CD14-positive monocyte (primary cell): ENCODE measurements at regions not wholly inside any gene's neighbourhood (a gene's known extent, or its start where the extent isn't known, plus 50 kb on each side); places are given as distances from the start of the nearest gene placed in this dataset.

ENCODE experiments used
- DNase-seq, 3 donors: peaks; one replicate each; pipeline ENCODE4 v3.0.0-alpha.2; 2011 to 2022
- H2AFZ ChIP-seq: 2 replicates; pipeline ENCODE4 v1.6.0; 2012; ENCODE audit warnings: mild to moderate bottlenecking, low read depth, low read length, inconsistent platforms; ENCODE audit not compliant: insufficient read depth, poor library complexity, severe bottlenecking
- H3K27ac ChIP-seq, 2 donors: 1 replicate in 1 of 2; 2 replicates in 1 of 2; pipeline ENCODE4 v1.5.1; 2012 to 2013; ENCODE audit warnings: low read length in 2 of 2, control low read depth in 1 of 2, inconsistent platforms in 1 of 2, low read depth in 1 of 2, mild to moderate bottlenecking in 1 of 2
- H3K27me3 ChIP-seq, 2 donors: one replicate each; pipeline versions ENCODE4 v1.6.0 to v1.6.1; 2011 to 2013; ENCODE audit warnings: low read length in 2 of 2; ENCODE audit not compliant: control insufficient read depth in 2 of 2, insufficient read depth in 2 of 2
- H3K36me3 ChIP-seq, 2 donors: replicated peaks in 1 of 2; 1 replicate in 1 of 2; 2 replicates in 1 of 2; pipeline versions ENCODE4 v1.5.1 to v1.6.1; 2012 to 2013; ENCODE audit warnings: low read length in 2 of 2, control low read depth in 1 of 2, inconsistent platforms in 1 of 2, mild to moderate bottlenecking in 1 of 2; ENCODE audit not compliant: insufficient read depth in 2 of 2, control insufficient read depth in 1 of 2
- H3K4me1 ChIP-seq, 2 donors: 1 replicate in 1 of 2; 2 replicates in 1 of 2; pipeline versions ENCODE4 v1.5.1 to v1.6.1; 2012 to 2013; ENCODE audit warnings: low read length in 2 of 2, control low read depth in 1 of 2, inconsistent platforms in 1 of 2, mild to moderate bottlenecking in 1 of 2, moderate library complexity in 1 of 2; ENCODE audit not compliant: insufficient read depth in 2 of 2, control insufficient read depth in 1 of 2
- H3K4me2 ChIP-seq: replicated peaks from 2 replicates; pipeline ENCODE3; 2012; ENCODE audit warnings: low read length, moderate library complexity, mild to moderate bottlenecking; ENCODE audit not compliant: poor library complexity, severe bottlenecking; ENCODE audit errors: extremely low read depth
- H3K4me3 ChIP-seq, 3 experiments: fragments of 200-600 bp in 1 of 3; sonication (generic) in 1 of 3; replicated peaks in 1 of 3; 1 replicate in 2 of 3; 2 replicates in 1 of 3; pipeline ENCODE4 v1.5.1; 2011 to 2013; ENCODE audit warnings: low read length in 3 of 3, mild to moderate bottlenecking in 3 of 3, control low read depth in 2 of 3, low read depth in 2 of 3, inconsistent platforms in 1 of 3, moderate library complexity in 1 of 3
- H3K79me2 ChIP-seq: 2 replicates; pipeline ENCODE4 v1.6.0; 2012; ENCODE audit warnings: mild to moderate bottlenecking, control low read depth, inconsistent platforms, low read length, moderate library complexity; ENCODE audit not compliant: insufficient read depth
- H3K9ac ChIP-seq: 2 replicates; pipeline ENCODE4 v1.6.0; 2017; ENCODE audit warnings: low read length, mild to moderate bottlenecking; ENCODE audit not compliant: insufficient read depth, poor library complexity, severe bottlenecking
- H3K9me3 ChIP-seq, 2 donors: replicated peaks in 1 of 2; 1 replicate in 1 of 2; 2 replicates in 1 of 2; pipeline versions ENCODE4 v1.5.1 to v1.6.1; 2012 to 2013; ENCODE audit warnings: low read length in 2 of 2, control low read depth in 1 of 2; ENCODE audit not compliant: control insufficient read depth in 1 of 2, insufficient read depth in 1 of 2
- H4K20me1 ChIP-seq: 2 replicates; pipeline ENCODE4 v1.6.0; 2012; ENCODE audit warnings: mild to moderate bottlenecking, low read length, control low read depth, moderate library complexity; ENCODE audit not compliant: insufficient read depth
- H3K27ac Mint-ChIP-seq, 7 donors: one replicate each; pipeline ENCODE4 v1.8.0; 2020; ENCODE audit warnings: mild to moderate bottlenecking in 7 of 7, mixed read lengths in 7 of 7, moderate library complexity in 6 of 7, inconsistent platforms in 2 of 7
- H3K27me3 Mint-ChIP-seq, 3 donors: one replicate each; pipeline ENCODE4 v1.8.0; 2021 to 2022; ENCODE audit warnings: low read depth in 3 of 3, mild to moderate bottlenecking in 3 of 3, mixed read lengths in 3 of 3, moderate library complexity in 3 of 3, inconsistent platforms in 1 of 3
- H3K36me3 Mint-ChIP-seq, 2 donors: one replicate each; pipeline ENCODE4 v1.8.0; 2020; ENCODE audit warnings: mixed read lengths in 2 of 2, inconsistent platforms in 1 of 2, mild to moderate bottlenecking in 1 of 2
- H3K4me1 Mint-ChIP-seq: one replicate; pipeline ENCODE4 v1.8.0; 2020; ENCODE audit warnings: mild to moderate bottlenecking, mixed read lengths
- H3K4me3 Mint-ChIP-seq, 2 donors: one replicate each; pipeline ENCODE4 v1.8.0; 2020; ENCODE audit warnings: mild to moderate bottlenecking in 2 of 2, mixed read lengths in 2 of 2, moderate library complexity in 1 of 2
- H3K9me3 Mint-ChIP-seq, 7 donors: one replicate each; pipeline ENCODE4 v1.8.0; 2020 to 2022; ENCODE audit warnings: mixed read lengths in 7 of 7, mild to moderate bottlenecking in 6 of 7, moderate library complexity in 6 of 7, inconsistent platforms in 2 of 7
- CTCF ChIP-seq: fragments of 200-600 bp; IDR thresholded peaks from one replicate; pipeline ENCODE4 v1.8.0; 2022; ENCODE audit warnings: antibody characterized with exemption, mild to moderate bottlenecking
- WGBS: methylation state at CpG from one replicate; pipeline ENCODE4 v1.1.5; 2013; ENCODE audit warnings: missing lambda C conversion rate; ENCODE audit not compliant: insufficient coverage; 5-methylcytosine and 5-hydroxymethylcytosine counted together
- intact Hi-C, 2 donors: fragments of 100-400 bp; cut with micrococcal nuclease; formaldehyde crosslinking; loops; one replicate each; pipeline versions ENCODE4 v1.15.0 to v1.15.1; 2023

DNA sequence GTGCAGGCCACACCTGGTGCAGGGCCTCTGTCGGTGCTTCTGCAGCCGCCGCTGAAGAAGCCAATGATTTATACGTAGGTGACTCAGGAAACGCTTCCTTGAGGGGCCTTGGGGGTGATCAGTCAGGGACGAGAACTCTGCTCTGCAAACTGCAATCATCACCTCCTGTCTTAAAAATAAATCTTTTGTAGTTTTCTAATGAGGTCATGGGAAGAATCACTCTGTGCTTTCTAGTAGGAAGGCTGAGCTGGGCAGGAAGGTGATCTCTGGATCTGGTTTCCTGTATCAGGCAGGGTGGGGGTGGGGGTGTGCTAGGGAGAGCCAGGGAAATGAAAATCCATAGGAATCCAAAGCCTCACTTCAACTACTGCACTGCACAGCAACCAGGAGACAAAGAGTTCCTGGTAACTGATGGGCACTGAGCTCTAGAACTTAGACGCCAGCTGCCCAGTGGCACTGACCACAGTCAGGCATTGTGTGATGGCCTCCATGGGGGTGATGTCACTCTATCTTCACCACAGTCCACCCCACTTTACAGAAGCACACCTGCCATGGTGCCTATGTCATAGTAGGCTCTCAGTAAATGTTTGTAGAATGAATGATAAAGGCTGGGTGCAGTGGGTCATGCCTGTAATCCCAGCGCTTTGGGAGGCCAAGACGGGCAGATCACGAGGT is 292.4 kb upstream of the PWP1 start:
- H2AFZ ChIP-seq: no peak overlapping the region
- H3K4me2 ChIP-seq: no peak overlapping the region
- H3K4me1 ChIP-seq: no peaks in the 10 kb centered on the region
- H3K36me3 ChIP-seq: no peaks in the 10 kb centered on the region
- intact Hi-C loops: no loop called here
- Mint-ChIP-seq H3K9me3 (peaks cover 0 to 8% (median 2%) of the 10 kb centered on the region in 7 donors), H3K27me3 (peaks cover 1 to 2% (median 2%) of the 10 kb centered on the region in 3 donors), H3K4me1 (peaks cover 2% of the 10 kb centered on the region), H3K36me3 (no peaks in the 10 kb centered on the region), H3K4me3 (no peak overlapping the region), H3K27ac (peak overlapping the region in 1 of 7 donors; percentile 40)
- no peak for TF ChIP-seq CTCF
- 58% methylated on average over 3 of the region's 10 CpGs for WGBS
- H3K4me3 ChIP-seq: no peak overlapping the region
- H3K9ac ChIP-seq: no peak overlapping the region
- H4K20me1 ChIP-seq: no peaks in the 10 kb centered on the region
- peaks cover 0 to 5% of the 10 kb centered on the region in 2 donors for H3K9me3 ChIP-seq
- H3K27me3 ChIP-seq: no peaks in the 10 kb centered on the region
- no peak overlapping the region for H3K27ac ChIP-seq
- H3K79me2 ChIP-seq: no peaks in the 10 kb centered on the region
- no peak for DNase-seq

DNA sequence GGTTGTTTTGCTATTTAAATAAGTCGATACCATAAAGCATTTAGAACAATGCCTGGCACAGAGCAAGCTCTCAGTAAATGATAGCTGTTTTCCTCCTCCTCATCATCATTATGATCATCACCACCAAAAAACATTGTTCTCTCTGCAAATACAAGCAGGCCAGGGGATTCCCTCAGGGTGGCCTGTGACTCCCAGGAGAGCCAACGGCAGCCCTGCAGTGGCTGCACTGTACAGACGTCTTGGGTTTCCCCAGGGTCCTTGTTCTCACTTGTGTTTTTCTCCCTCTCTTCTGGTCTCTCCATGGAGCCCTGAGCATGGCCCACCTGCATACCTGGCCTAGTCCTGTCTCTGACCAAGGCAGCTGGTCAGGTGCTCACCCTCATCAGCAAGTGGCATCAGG is 290.9 kb upstream of the PWP1 start:
- H2AFZ ChIP-seq: no peak overlapping the region
- H3K4me3 ChIP-seq: no peak overlapping the region
- peaks cover 0 to 2% (median 1%) of the 10 kb centered on the region in 3 donors for H3K27me3 Mint-ChIP-seq
- no peak overlapping the region for H3K27ac Mint-ChIP-seq
- no peaks in the 10 kb centered on the region for H3K4me1 ChIP-seq
- no peak for DNase-seq
- intact Hi-C loops: no loop called here
- WGBS: 87% methylated on average over 3 of the region's 3 CpGs
- no peaks in the 10 kb centered on the region for H3K9me3 ChIP-seq
- peaks cover 0 to 3% (median 0%) of the 10 kb centered on the region in 7 donors for H3K9me3 Mint-ChIP-seq
- no peaks in the 10 kb centered on the region for H3K4me1 Mint-ChIP-seq
- no peaks in the 10 kb centered on the region for H3K79me2 ChIP-seq
- no peak for TF ChIP-seq CTCF
- no peaks in the 10 kb centered on the region for H4K20me1 ChIP-seq
- H3K9ac ChIP-seq: no peak overlapping the region
- H3K36me3 ChIP-seq: no peaks in the 10 kb centered on the region
- H3K4me3 Mint-ChIP-seq: no peak overlapping the region
- no peaks in the 10 kb centered on the region for H3K27me3 ChIP-seq
- H3K4me2 ChIP-seq: no peak overlapping the region
- no peak overlapping the region for H3K27ac ChIP-seq
- no peaks in the 10 kb centered on the region for H3K36me3 Mint-ChIP-seq
